NCI-H146 treated with DMSO at 0.1 percent for 48 hours (cell line): ENCODE measurements at regions not wholly inside any gene's neighbourhood (a gene's known extent, or its start where the extent isn't known, plus 50 kb on each side); places are given as distances from the start of the nearest gene placed in this dataset.

Source experiments
- DNase-seq: peaks from one replicate; lab custom pipeline; 2025; ENCODE audit not compliant: unreplicated experiment; lab: John Stamatoyannopoulos, UW

- no peak for DNase-seq
Observed at GRCh38 chr13:99893567-99893966, 78.0 kb downstream of the ZIC5 start.

GRCh38 chr13:99892866-99893504 is 78.6 kb downstream of the ZIC5 start:
- no peak for DNase-seq

GRCh38 chr13:99892196-99892613 is 79.4 kb downstream of the ZIC5 start:
- no peak for DNase-seq

DNA sequence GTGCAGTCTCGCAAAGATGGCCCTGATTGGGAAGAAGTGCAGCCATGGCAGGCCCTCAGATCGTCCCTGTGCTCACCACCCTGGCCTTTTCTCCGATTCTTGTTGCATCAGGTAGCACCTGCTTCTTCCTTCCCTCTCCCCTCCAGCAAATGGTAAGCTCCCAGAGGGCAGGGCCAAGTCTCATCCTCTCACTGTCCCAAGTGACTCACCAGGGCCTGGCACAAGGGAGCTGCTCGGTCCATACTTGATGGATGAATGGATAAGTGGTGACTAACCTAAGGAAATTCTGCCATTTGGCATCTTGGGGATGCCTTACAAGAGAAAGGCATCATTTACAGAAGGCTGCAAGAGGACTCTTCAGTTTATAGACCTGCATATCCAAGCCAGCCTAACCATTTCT is 84.9 kb downstream of the ZIC5 start:
- DNase-seq = no peak

DNA sequence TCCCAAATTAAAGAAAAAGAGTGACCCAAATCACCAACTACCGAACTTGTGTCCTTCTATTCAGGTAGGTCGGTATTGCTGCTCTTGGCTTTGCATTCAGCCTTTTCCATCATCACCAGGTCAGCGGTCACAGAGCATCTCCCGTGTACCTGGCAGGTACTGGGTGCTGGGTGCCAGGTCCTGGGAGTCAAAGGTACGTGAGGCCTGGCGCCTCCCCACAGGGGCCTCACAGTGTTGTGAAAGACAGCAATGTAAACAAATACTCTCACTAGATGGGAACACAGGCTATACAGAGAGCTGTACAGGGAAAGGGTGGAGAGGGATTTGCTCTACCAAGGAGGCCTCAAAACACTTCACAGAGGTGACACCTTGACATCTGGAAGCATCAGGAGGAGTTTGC is 86.7 kb downstream of the ZIC5 start:
- DNase-seq = no peak

DNA sequence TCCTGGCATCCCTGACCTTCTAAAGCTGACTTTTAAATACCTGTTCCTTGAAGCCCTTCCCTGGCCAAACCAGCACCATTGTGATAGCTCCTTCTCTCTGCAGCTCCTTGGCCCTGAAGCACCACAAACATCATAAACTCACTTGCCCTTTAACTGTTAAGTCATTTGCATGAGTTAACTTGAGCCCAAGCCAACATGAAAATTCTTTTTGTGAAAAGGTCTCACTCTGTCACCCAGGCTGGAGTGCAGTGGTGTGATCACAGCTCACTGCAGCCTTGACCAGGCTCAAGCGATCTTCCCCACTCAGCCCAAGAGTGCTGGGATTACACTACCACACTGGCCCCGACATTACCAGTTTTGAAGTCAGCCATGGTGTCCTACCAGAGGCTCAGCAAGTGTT is 87.8 kb downstream of the ZIC5 start:
- no peak for DNase-seq

DNA sequence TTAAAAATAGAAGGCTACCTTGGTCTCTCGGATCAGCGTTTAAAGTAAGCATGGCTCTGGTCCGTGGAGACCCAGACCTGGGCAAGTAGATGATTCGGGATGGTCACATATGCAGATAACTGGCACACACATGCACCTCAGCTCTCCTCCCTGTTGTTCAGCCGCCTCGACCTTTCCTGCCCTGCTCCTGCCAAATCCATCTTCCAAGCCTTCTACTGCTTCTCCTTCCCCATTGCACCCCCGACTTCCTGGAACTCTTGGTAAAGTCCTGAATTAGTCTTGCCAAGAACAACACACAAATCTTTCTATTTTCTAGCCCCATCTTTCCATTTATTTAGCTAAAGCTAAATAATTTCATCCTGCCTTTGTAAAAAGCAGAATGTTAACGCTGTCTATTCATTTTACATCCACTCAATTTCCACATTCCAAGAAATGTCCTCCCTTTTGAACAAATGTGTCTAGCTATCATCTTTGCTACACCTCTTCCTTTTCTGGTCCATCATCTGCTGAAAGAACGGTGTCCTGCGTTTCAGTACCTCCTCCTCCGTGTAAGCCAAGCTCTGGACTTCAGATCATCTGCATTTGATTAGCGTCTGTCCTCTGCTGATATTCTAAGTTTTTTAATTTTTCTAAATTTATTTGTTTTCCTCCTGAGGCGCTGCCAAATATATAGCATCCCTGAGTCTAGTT is 92.5 kb downstream of the ZIC5 start:
- no peak for DNase-seq

DNA sequence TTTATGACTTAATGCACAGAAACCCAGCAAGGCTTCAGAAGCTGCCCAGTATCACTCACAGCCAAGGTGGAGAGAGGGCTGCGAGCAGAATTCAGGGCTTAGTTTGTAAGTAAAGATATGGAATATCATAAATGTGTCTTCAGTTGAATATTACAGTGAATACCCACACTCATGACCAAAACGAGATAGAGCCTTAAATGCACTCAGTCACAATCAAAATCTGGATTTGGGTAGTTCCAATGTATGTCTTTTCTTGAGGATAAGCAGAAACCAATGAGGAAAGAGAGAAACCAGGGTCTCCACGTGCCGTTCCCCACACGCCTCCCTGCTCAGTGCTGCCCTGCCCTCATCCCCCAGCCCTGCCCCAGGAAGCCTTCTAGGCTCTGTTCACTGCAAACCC is 94.9 kb downstream of the ZIC5 start:
- no peak for DNase-seq

GRCh38 chr13:99875391-99875790 is 96.2 kb downstream of the ZIC5 start:
- DNase-seq = no peak

DNA sequence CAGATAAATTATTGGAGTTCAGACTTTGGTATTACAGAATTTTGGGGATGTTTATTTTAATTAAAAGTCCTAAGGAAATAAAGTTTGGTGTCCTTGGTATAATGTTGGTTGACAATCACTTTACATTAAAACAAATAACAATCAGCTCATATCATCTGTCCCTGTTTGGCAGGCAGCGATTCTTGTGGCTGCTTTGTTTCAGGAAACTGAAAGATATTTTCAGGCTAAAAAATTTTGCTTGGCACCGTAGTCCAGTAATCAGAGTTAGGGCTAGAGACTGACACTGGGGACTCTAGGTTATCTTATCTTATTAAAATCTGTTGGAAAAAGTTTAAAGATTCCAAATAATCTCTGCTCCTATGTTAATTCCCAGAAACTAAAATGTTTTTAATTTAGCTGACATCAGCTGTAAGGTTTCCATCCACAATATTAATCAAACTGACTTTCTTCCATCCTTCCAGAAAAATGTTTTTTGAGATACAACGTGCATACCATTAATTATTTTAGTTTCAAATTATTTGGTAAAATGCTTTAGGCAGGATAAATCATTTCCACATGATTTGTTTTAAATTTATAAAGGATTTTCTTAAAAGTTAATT is 97.6 kb downstream of the ZIC5 start:
- DNase-seq = no peak

- no peak for DNase-seq
Observed at GRCh38 chr13:99873141-99873540, 98.4 kb downstream of the ZIC5 start.

- peak; percentile 88 for DNase-seq
Observed at GRCh38 chr13:99871249-99871898, 100.2 kb downstream of the ZIC5 start.

GRCh38 chr13:99870541-99870940 is 101.0 kb downstream of the ZIC5 start:
- DNase-seq = peak; percentile 94

DNA sequence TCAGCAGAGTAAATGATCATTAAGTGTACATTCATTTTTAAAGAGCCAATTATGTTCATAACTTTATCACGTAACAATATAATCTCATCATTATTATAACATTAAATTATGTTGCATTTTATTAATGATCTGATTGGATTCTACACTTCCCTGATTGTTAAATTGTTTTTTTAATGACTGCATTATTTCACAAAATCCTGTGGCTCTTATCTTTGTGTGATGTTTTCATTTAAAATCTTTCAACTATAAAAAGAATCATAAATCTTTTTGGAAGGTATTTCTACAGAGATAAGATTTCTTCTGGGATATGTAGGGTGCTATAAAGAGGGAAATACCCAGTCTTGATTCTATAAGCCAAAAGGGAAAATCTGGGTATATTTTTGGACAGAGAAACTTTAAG is 101.7 kb downstream of the ZIC5 start:
- no peak for DNase-seq

- no peak for DNase-seq
Observed at GRCh38 chr13:99868767-99869166, 102.8 kb downstream of the ZIC5 start.

GRCh38 chr13:99867535-99868257 is 103.9 kb downstream of the ZIC5 start:
- no peak for DNase-seq

DNA sequence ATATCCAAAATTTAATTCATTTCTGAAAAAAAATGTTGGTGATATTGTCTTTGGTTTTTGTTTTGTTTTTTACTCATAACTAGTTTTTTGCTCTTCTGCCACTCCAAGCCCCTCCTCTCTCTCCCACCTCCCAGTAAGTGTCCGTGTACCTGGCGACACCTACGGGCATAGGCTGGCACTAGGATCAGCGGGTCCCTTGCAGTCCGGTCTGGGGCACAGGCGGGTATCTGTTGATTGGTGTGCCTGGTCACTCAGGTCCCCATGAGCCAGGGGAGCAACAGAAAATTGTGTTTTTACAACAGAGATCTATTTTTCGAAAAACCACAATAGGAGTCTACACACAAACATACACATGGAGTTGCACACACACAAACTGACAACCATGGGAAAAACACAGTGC is 104.8 kb downstream of the ZIC5 start:
- no peak for DNase-seq

DNA sequence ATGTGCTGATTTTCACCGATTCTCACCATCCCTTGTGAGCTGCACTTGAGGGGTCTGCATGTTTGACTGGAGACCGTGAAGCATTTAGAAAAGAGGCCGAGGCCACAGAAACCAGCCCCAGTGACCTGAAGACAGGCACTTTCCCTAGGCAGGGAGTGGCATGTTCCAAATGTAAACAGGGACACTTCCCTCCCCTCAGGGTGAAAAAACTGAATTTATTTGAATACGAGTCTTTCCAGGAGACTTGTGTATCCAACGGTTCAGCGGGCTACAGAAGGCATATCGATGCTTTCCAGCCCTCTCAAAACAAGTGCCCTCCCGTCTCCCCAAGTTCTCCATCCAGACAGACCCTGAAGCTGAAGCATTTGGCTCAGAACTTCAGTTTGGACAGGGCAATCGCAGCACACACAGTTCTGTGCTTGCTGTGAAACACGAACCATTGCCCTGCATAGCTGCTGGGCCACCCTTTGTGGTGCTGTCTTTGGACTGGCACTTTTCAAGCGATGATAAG is 106.1 kb downstream of the ZIC5 start:
- no peak for DNase-seq

DNA sequence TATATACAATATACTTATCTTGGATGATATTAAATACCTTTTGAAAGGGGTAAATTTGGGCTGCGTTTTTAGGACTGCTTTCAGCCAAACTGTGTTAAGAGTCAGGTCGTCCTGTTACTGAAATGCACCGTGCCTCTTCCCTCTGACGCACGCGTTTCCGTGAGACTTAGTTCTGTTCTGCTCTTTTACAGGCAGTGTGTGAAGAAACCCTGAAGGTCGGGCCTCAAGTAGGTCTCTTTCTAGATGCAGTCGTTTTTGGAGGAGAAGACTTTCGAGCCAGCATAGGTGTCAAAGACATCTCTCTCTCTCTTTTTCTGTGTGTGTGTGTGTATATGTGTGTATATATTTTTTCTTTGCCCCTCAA is 107.0 kb downstream of the ZIC5 start:
- DNase-seq = no peak

GRCh38 chr13:99863789-99864626 is 107.6 kb downstream of the ZIC5 start:
- DNase-seq = no peak
